ENCODE measurements at regions not wholly inside any gene's neighbourhood (a gene's known extent, or its start where the extent isn't known, plus 50 kb on each side); places are given as distances from the start of the nearest gene placed in this dataset.
"Not testable (repeated sequence)": the region's sequence is repeated elsewhere in the genome, so short reads cannot be mapped to it uniquely, and the experiment has no call there.

GRCh38 chr5:112112346-112112745 lies 306.7 kb downstream of the EPB41L4A start:
- no peak for DNase-seq (ENCODE audit: low read depth)

GRCh38 chr5:112109331-112110007 lies 309.6 kb downstream of the EPB41L4A start:
- DNase-seq (ENCODE audit: low read depth): peak; percentile 82

- no peak for DNase-seq (ENCODE audit: low read depth)
These were observed 312.2 kb downstream of the EPB41L4A start for GRCh38 chr5:112106878-112107277.

DNA sequence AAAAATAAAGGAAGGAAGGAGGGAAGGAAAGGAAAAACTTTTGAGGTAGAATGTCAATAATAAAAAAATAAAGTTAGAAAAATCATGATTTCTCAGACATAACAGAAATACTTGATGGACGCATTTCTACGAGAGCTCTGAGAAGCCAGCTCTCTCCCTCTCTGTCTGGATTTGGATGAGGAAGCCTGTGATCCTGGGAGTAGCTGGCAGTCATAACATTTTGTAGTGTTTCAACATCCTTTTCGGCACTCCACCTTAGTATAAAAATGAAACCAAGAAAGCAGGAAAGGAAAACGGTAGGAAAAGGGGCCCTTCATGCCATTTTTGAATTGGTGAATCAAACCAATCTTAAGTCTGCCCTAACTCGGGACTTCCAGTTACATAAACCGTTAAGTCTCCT lies 321.3 kb downstream of the EPB41L4A start:
- DNase-seq (ENCODE audit: low read depth): no peak

DNA sequence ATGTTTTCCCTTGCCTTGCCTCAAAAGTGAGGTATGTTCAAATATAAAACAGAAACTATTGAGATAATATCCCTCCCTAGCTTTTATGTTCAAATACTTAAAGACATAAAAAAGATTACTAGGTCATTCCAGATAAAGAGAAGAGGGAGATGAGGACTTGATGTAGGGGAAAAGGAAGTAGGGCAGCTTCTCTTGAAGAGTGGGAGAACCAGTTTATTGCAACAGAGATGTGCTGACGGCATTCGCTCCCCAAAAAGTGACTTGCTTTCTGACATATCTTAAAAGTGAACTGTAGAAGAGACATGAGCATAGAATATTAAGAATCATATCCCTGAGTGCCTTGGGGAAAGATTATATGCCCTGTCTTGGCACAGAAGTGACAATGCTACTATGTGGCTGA lies 330.2 kb upstream of the NREP start:
- no peak for DNase-seq (ENCODE audit: low read depth)

GRCh38 chr5:112086740-112087139 lies 329.7 kb upstream of the NREP start:
- DNase-seq (ENCODE audit: low read depth): no peak

DNA sequence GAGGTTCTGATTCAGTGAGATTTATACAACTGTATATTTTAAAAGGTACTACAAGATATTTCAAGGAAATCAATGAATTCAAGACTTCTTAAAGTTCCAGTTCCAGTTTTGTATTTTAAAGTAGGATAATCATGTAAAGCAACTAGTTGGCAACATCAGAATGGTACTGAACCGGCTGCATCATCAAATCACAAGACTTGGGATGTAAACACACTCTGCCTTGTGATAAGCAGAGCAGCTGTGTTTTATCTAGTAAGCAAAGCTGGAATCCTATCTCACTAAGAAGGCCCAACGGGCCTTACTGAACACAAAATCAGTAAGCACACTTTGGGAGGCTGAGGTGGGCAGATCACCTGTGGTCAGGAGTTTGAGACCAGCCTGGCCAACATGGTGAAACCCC lies 327.2 kb upstream of the NREP start:
- no peak for DNase-seq (ENCODE audit: low read depth)

GRCh38 chr5:112083623-112084022 lies 326.6 kb upstream of the NREP start:
- no peak for DNase-seq (ENCODE audit: low read depth)

DNA sequence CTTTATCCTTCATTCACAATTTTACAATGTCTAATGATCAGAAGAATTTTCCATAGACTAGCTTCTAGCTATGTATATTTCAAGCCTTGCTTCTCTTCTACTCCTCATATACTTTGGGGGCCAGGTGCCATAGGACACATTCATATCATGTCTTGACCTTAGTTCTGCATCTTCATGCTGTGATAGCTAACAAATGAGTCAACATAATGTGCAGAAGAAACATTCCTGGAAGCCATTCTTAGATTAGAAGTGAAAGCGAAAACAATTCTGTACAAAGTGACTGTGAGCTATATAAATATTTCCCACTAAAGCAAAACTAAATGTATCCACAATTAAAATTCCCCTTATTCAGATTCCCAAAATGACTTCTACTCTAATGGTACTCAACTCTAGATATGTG lies 320.2 kb upstream of the NREP start:
- DNase-seq (ENCODE audit: low read depth): peak; percentile 26

GRCh38 chr5:112070022-112070421 lies 313.0 kb upstream of the NREP start:
- peak; percentile 2 for DNase-seq (ENCODE audit: low read depth)

- no peak for DNase-seq (ENCODE audit: low read depth)
These were observed 312.3 kb upstream of the NREP start for GRCh38 chr5:112069329-112069728.

- DNase-seq (ENCODE audit: low read depth): no peak
These were observed 311.6 kb upstream of the NREP start for GRCh38 chr5:112068593-112068992.

GRCh38 chr5:112065781-112066180 lies 308.8 kb upstream of the NREP start:
- DNase-seq (ENCODE audit: low read depth): no peak

DNA sequence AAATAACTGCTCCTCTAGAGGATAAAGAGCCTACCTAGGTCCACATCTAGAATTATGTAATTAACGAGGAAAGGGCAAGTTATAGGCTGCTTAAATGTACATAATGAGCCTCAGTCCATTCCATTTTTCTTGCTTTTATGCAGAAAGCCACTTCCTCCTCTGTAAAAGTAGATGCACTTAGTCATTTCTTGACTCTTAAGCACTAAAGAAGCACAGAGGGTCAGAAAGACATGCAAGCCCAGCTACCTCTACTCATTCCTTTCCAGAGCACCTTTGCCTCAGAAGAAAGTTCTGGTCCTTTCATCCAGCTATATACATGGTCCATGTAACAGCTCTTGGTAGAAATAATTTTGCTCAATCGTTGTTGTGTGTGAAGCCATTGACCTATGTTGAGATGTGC lies 308.0 kb upstream of the NREP start:
- no peak for DNase-seq (ENCODE audit: low read depth)

- DNase-seq (ENCODE audit: low read depth): no peak
These were observed 307.3 kb upstream of the NREP start for GRCh38 chr5:112064271-112064701.

DNA sequence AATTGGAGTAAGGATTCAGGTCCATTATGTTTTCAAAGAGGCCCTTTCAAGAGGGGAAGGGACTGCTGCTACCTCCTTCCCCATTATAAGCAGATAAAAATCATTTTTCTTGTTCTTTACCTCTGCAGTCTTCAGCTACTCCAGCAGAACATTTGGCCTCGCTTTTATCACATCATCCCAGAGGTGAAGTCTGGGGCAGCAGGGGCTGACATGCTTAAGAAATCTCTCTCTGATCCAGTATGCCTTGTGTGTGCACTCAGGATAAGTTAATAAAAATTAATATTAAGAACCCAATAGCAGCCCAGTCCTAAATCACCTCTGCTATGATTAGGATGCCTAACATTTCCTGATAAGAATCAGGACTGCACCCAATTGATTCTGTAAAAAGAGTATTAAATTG lies 306.9 kb upstream of the NREP start:
- DNase-seq (ENCODE audit: low read depth): no peak

GRCh38 chr5:112063191-112063590 lies 306.2 kb upstream of the NREP start:
- no peak for DNase-seq (ENCODE audit: low read depth)

DNA sequence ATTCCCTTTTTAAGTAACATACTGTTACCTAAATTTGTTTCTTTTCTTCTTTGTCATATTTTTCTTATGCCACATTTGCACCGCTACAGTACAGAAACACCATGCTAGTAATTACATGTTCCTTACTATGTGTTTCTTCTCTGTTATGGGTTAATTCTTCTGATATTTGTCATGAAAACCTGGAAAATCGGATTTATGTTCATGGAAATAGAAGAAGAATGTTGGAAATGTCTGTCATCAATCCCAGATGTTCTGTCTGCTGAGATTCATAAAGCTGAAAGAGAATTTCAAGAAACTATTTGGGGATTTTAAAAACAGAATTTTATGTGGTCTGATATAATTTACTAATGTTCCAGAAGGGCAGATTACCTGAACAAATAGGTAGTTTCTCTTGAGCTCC lies 305.2 kb upstream of the NREP start:
- no peak for DNase-seq (ENCODE audit: low read depth)

GRCh38 chr5:112061666-112062065 lies 304.7 kb upstream of the NREP start:
- DNase-seq (ENCODE audit: low read depth): peak; percentile 33

GRCh38 chr5:112059579-112060135 lies 302.7 kb upstream of the NREP start:
- DNase-seq (ENCODE audit: low read depth): no peak

GRCh38 chr5:112049738-112050137 lies 292.7 kb upstream of the NREP start:
- no peak for DNase-seq (ENCODE audit: low read depth)

- DNase-seq (ENCODE audit: low read depth): no peak
These were observed 279.2 kb upstream of the NREP start for GRCh38 chr5:112036206-112036605.

- DNase-seq (ENCODE audit: low read depth): no peak
These were observed 277.5 kb upstream of the NREP start for GRCh38 chr5:112034421-112034979.

GRCh38 chr5:112026879-112027278 lies 269.9 kb upstream of the NREP start:
- not testable (repeated sequence) for DNase-seq (ENCODE audit: low read depth)

Measured in renal cortical epithelial cell (primary cell).